HG02763 (cell line): ENCODE measurements at regions not wholly inside any gene's neighbourhood (a gene's known extent, or its start where the extent isn't known, plus 50 kb on each side); places are given as distances from the start of the nearest gene placed in this dataset.

ENCODE experiments used
- ATAC-seq: cut with Tn5 transposase; IDR thresholded peaks from one replicate; pipeline ENCODE4 v1.9.1; 2021; ENCODE audit warnings: mild to moderate bottlenecking, moderate library complexity; ENCODE audit not compliant: unreplicated experiment

DNA sequence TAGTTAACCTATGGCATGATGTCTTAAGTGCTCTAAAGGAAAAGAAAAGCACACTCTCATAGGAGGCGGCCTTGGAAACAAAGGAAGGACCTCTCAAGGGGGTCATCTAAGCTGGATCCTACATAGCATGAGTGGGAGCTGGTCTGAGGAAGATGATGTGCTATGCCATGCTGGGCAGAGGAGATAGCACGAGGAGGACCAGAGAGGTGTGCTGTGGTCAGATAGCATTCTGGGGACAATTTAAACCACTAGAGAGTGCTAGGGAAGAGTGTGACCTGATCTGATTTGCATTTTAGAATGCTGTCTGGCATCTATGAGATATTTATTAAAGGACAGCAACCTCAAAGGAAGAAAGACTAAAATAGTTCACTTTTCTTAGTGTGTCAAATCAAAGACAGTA, 910.1 kb upstream of the CELF4 start:
- ATAC-seq = no peak

GRCh38 chr18:38473535-38473934, 907.9 kb upstream of the CELF4 start:
- ATAC-seq = no peak

DNA sequence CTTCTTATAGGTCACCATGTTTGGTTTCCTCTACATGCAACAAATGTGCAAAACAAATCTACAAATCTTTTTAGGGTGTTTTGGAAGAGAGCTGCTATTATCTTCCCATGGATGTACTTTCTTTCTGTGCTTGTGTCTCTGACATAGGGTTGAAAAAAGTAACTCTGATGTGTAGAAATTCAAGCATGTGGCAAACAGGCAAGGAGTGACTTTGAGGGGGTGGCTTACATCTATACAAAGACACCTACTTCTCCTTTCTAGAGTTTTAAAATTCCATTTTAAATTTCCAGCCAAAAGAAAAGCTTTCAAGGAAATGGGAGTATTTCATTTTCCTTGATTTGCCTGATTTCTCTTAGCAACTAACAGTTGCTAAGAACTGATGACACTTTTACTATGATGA, 904.8 kb upstream of the CELF4 start:
- ATAC-seq = no peak

DNA sequence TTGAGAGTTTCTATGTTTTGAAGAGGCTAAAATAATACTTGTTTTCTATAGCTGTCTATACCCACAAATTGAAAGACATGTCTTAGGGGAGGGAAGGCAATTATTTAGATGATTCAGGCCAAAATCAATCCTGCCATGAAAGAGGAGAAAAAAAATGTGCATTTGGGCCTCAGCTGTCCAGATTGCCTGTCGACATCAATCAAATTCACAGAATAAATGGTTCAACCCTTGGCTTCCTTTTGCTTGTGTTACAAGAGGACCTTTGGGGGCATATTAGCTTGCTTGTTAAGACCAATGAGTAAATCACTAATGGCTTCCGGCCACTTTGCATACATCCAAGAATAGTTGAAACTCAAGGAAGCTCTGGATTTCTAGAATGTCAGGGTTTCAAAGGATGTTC, 900.8 kb upstream of the CELF4 start:
- ATAC-seq = no peak

GRCh38 chr18:38464024-38464423, 898.4 kb upstream of the CELF4 start:
- no peak for ATAC-seq

GRCh38 chr18:38460657-38461056, 895.1 kb upstream of the CELF4 start:
- no peak for ATAC-seq

DNA sequence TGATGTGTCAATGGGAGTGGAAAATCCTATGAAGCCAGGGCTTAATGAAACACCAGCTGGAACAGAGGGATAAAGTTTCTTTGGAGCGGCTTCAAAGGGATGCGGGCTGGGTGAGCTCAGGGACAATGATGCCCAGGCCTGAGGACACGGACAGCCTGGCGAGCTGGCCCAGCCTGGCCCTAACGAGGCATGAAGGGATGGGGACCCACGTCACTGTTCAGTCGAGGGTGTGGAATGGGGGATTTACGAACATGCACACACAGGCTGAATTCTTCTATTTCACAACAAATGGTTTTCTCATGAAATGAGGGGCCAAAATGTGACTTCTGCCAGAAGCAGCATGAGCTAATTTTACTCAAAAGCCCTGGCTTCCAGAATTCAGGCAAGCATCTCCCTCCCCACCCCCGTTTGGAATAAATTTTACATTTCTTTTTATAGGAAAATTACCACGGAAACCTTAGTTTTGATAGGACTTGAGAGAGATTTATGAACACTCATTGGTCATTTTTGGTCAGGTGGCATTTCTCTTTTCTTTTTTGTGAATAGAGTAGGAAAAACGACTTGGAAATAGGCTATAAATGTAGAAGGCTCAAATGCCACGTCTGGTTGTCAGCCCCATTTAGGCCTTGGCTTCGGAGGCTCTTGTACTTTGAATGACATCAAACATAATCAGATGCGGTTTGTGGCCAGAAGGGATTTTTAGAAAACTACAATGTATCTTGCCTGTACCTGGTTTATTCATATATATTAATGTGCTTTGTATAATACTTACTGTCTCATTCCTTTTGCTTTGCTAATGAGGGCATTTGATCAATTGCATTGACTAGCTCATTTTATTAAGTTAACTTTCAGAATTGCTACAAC, 893.8 kb upstream of the CELF4 start:
- no peak for ATAC-seq

- no peak for ATAC-seq
These were observed 893.1 kb upstream of the CELF4 start for GRCh38 chr18:38458698-38459097.

DNA sequence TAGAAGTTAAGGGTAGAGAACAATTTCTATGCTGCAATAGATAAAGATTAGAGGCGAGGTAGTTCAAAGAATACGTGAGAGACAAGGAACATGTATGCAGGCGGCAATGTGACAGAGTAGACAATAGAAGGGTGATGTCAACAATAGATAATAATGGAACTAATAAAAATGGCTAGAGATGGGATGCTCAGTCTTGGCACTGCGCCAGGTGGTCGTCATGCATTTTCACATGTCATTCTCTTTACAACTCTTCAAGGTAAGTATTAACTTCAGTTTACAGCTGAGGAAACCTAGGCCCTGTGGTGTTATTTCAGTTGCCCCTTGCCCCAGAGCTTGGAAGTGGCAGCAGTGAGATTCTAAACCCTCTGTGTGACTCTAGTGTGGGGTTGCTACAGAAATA, 890.7 kb upstream of the CELF4 start:
- no peak for ATAC-seq

DNA sequence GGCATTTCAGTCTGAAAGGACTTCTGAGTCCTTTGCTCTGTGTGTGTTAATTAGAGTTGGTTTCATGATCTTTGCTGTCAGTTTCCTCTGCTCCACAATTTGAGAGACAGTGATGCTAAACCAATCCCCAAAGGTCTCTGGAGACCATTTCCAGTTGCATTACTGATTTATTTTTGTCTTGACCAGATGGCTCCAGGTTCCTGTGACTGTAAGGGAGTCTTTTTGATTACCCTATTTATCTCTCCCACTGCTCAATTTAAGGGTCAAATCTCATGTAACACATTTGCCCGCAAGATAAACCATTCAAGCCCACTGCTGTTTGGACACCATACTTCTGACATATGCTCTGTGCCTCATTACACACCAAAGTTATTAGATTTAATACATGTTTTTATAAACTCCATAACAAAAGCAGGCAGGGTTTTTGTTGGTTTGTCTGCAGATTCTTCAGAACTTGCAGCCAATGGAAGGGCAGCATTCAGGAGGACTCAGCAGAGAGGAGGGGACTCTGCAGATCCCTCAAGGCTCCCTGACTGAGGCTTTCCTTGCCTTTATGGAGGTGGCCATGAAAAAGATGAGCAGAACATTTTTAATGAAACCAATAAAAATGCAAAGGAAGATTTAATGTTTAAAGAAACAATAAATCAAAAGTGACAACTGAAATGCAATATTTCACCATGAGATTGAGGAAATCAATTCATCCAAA, 889.3 kb upstream of the CELF4 start:
- ATAC-seq = no peak

GRCh38 chr18:38453880-38454279, 888.3 kb upstream of the CELF4 start:
- no peak for ATAC-seq

- ATAC-seq = no peak
These were observed 885.3 kb upstream of the CELF4 start for GRCh38 chr18:38450876-38451275.

DNA sequence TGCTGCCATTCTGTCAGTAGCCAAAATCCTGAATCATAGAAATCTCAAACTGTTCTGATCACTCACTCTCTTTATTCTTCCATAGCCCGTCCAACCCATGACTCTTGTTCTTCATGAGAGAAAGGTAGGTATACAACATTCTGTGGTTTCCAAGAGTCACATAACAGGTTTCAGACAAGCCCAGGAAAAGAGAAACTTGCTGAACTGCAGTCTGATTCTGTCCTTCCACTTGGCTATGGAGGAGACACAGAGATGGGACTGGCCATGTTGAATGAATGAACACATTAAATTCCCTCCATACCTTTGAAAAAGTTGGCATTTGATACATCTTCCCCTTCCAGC, 880.2 kb upstream of the CELF4 start:
- no peak for ATAC-seq

DNA sequence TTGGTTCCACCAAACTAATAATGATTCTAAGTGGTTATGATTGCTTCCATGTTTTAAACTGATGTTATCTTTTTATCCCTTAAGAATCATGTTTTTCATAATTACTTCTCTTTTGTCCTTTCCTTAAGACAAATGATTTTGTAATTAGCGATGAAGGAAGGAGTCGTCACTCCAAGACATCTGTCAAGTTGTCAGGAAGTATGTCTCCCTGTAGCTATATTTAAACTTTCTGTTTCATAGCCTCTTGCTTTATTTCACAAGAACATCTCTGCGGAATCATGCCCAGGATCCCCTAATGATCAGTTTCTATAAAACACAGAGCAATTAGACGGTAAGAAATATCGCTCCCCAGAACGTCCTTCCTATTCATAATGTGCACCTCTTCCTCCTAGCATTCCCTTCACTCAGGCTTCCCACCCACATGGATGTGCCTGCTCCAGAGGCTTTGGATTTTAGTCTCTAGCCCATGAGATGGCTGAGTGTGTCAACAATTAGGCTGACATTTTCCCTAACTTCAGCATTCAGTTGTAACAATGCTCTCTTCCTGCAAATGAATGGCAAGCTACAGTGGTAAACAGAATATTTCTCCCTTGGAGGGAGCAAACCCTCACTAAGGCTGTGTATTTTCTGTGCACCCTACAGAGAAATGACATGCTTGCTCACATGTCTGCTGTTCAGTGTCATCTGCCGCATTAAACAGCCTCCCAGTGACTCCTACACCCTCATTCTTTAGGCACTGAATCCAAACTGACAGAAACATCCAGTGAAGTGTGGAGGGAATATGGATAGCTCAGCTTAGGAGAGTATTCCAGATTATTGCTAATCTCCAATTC, 879.6 kb upstream of the CELF4 start:
- ATAC-seq = no peak

DNA sequence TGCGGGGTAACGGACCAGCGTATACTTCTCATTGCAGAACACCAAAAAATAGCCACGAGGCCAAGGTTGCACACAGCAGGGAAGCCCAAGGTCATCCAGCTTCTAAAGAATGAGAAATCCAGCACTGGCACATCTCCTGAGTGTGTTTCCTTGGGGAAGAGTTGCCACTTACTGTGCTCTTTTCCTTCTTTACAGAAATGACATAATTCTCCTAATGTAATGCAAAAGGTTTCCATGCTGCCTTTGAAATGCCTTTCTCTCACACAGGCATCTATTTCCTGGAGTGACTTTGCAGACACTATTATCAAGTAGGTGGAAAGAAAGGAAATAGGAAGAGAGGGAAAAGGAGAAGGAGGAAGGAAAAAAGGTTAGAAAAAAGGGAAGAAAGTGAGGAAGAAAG, 862.1 kb upstream of the CELF4 start:
- no peak for ATAC-seq

DNA sequence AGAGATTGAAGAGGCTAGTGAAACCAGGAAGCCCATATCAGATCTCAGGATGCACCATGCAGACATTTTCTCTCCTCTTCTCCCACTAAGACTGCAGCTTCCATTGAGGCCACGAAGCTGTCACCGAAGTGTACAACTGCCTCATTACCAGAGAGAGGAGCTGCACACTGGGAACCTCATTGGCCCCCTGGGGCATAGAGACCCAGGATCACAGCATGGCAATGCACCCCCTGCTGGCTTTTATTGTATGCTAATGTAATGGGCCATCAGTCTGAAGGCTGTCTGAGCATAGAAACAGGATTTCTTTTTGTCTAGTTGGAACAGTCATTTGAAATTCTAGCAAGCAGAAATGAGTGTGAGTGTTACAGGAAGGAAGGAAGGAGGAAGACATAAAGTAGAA, 861.6 kb upstream of the CELF4 start:
- ATAC-seq = no peak

DNA sequence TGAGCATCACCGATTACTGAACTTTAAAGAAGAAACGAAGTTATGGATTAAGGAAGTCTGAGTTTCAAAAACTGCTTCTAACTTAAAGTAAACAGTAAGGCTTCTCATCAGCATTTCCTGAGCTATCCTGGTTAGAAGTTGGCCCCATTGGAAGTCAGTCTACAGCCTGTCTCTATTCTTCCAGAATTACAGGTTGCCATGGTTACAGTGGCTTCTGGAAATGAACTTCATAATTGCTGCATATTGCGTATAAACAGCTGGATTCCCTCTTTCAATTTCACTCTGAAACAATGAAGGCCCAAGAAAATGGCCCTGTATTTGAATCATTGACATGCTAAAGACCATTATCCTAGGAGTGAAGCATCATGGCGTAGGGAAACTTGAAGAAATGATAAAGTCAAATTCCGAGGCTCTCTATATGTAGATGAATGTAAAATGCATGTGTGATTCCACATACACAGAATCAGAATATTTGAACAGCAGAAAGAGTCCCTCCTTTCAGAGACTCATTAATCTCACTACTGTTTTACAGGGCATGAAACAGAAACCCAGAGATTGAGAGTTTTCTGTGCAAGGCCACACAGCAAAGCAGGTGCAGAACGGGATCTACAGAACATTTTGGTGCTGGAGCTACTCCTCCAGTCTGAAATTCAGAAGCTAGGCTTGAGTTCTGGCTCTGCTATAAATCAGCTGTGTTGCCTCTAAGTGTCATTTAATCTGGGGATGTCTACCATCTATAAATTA, 856.4 kb upstream of the CELF4 start:
- ATAC-seq = no peak

DNA sequence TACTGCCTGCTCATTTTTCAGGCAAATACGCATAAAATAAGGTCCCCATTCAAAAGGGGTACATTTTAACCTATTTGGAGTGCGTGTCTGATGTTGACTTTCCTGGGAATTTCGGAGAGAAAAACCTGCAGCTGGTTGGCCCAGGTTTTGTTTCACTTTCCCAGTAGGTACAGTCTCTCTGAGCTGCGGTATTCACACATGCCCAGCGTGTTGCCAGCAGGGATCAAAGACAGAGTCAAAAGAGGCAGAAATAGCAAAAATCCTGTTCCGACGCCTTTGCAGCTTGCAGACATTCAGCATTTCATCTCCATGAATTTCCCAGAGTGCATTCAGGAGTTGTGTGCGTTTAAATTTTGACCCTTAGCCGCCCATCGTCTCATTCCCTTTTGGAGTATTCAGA, 855.4 kb upstream of the CELF4 start:
- ATAC-seq = no peak

DNA sequence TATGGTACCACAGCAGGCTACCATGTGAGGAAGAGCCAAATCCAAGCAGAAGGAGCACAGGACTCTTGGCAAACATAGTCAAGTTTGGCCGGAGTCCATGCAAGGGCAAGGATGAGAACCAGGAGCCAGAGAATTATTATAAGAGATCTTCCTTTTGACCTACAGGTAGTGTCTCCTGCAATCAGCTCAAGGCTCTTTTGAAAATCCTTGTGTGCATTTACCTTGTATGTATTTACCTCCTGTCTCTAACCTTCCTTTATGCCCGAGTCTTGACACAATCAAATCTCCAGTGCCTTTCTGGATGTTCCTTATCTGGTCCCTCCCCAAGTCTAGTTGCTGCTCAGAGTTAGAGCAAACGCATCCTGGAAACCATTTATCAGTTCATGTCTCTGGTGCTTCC, 855.0 kb upstream of the CELF4 start:
- ATAC-seq = no peak

DNA sequence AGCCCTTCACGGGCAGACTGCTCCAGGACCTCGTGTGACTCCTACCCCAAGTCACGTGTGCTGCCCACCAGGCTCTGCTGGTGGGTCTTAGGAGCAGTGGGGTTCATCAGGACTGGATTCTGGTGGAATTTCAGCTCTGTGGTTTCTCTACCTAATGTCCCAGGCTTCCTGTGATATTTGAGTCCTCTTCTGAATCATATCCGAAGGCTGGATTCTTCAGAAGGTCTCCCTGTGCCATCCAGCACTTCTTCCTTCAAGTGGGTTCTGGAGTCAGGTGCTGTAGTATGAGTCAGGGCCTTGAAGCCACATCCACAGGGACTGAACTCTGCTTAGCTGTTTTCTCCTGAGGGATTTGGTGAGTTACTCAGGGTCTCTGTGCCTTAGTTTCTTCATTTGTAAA, 850.2 kb upstream of the CELF4 start:
- no peak for ATAC-seq

DNA sequence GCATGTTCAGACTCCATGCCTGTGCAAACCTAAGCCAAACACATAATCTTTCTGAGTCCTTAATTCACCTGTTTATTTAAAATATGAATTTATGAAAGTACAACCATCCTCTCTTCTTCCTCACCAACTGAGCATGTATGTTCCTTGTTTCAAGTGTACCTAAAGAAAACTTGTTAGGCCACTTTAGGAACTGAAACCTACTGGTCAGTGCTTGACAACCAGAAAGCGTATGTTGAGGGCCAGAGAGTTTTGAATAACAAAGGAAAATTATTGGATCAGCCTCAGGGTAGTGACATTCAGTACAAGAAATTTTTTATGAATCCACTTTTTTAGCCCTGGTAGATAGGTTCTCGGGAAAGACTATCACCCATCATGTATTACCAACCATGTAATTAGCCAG, 847.6 kb upstream of the CELF4 start:
- ATAC-seq = no peak
